HG03342 (cell line): ENCODE measurements at regions not wholly inside any gene's neighbourhood (a gene's known extent, or its start where the extent isn't known, plus 50 kb on each side); places are given as distances from the start of the nearest gene placed in this dataset.

Experiments used
- ATAC-seq: cut with Tn5 transposase; IDR thresholded peaks from one replicate; pipeline ENCODE4 v1.9.1; 2021; ENCODE audit warnings: mild to moderate bottlenecking, moderate library complexity; ENCODE audit not compliant: unreplicated experiment

DNA sequence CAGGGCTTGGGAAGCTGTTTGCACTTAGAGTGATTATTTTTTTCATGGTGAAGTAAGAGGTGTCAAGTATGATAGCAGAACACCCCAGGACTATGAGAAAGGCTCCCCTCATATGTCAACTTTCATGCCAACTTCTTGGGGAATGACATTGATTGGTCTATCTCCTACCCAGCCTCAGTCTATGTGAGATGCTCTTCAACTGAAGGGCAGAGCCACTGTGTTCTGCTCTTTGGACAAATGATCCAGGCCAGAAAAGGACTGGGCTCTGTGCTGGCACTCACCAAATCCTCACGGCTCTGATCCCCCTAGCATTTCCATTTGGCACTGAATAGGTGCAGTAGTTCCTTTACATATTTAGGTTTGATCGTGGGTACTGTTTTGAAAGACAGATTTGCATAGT lies 151.1 kb downstream of the DMRT2 start:
- no peak for ATAC-seq

DNA sequence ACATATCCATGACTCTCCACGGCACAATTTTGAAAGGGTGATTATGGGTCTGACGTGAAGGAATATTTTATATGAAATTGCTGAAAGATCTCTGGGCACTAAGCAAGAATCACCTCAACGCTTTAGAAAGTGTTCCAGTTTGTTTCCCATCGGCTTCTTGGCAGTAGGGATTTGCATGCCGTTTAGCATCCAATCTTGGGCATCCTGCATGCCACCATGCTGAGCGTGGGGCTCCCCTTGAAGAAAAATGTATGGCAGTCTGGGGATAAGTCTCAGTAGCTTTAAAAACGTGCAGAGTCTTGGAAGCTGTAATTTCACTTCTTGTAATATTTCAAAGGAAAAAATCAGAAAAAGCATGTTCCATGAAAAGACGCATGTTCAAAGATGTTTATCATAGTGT lies 151.7 kb downstream of the DMRT2 start:
- no peak for ATAC-seq

DNA sequence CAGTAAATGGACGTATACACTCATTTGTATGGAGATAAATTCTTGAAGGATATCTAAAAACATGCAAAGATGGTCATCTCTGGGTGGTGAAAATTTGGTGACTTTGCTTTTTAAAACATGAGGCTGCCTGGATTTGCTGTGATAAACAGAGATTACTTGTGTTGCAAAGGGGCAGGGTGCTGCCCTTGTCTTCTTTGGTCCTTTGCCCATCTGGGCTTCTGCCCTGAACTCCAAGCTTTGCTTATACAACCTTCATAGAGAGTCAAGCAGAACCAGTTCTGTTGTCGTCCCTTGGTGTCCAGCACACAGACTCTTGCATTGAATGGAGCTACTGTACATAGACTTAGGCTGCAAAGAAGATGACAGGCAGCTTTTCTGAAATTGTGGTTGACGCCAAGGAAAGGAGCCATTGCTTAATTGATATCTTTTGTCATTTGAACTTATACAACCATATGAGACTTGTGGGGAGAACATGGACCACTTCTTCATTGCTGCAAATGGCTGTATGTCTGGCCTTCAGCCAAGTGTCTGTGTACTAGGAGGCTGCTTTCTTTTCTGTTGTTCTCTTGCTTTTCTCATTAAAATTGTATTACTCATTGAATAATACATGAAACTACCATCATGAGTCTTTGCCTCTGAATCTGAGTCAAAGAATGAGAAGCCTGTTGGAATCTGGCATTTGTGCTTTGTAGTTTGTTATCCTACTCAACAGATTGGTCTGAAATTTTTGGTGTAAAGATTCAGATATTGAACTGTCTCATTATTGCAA lies 152.5 kb downstream of the DMRT2 start:
- ATAC-seq = no peak

DNA sequence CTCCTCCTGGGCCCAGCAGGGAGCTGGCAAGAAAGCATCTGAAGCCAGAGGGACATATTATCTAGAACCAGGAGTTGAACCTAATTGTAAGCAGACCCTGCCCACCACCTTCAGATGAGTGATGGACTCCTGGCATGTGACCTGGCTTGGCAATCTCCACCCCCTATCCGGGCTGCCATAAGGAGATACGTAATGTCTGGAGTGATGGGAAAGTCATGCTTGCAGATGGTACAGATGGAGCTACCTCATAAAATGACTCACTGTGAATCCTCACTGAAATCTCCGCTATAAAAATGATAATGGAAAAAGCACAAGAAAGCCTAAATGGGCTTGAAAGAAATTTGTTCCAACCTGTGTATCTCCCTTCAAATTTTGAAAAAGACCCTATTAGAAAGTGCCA lies 157.5 kb downstream of the DMRT2 start:
- ATAC-seq = no peak

DNA sequence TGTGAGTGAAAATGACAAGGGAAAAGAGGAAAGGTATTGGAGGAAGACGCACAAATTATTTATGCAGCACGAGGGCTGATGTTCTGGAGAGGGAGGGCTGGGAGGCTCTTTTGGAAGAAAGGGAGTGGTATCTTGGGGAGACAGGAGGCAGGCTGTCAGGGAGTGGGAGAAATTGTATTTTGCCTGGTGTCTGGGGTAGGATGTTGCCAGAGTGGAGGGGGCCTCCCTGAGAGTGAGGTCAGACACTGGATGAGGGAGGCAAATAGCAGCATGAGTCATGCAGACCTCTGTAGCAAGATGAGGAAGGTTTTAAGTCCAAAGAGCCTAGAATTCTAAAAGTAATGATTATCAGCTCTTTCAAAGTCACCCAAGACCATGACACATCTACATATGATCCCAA lies 158.0 kb downstream of the DMRT2 start:
- ATAC-seq = no peak

GRCh38 chr9:1210954-1211353 lies 160.8 kb downstream of the DMRT2 start:
- ATAC-seq = no peak

GRCh38 chr9:1216532-1216931 lies 166.4 kb downstream of the DMRT2 start:
- ATAC-seq = no peak

DNA sequence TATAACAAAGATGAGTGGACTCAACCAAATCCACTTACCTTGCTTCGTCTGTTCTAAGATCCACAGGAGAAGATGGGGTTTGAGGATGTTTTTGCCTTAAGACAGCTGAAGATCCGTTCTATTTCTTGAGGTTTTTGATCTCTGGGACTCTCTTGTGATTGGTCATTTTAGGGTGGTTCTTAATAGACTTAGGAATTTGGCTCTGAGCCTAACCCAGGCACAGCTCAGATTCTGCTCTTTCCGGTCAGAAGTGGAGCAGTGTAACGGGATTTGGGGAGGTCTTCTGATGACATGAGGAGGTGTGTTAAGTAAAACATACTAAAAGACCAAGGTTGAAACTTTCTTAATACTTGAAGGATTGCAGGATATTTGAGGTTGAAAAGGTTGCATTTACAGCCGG lies 166.9 kb downstream of the DMRT2 start:
- ATAC-seq = no peak

DNA sequence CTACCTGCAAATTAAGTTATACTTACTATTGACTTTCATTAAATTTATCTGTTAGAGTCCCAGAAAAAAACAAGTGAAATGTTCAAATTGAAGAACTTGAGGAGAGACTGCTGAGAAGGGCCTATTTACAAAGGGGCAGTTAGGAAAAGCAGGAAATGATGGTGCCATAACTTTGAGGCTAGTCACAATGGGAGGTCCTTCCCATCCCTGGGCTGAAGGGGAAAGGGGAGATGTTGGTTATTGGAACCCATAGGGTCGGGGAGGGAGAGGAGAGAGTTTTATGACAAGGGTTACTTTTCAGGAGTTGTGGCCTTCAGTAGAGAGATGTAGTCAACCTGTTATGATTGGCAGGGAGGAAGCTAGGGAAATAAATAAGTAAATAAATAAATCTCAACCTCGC lies 169.1 kb downstream of the DMRT2 start:
- no peak for ATAC-seq

GRCh38 chr9:1221298-1221697 lies 171.1 kb downstream of the DMRT2 start:
- no peak for ATAC-seq

DNA sequence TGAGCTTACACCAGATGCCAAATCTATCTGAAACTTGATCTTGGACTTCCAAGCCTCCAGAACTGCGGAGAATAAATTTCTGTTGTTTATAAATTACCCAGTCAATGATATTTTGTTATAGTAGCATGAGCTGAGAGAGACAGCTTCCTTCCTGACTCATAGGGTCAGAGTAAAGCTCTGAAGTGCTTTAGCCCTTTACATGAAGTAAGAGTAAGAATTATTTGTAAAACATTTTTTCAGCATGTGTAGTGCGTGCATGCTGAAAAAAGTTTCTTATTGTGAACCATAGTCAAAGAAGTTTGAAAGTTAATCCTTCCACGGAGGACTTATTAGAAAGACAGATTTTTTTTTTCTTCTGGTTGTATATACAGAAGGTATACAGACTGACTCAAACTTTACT lies 172.4 kb downstream of the DMRT2 start:
- ATAC-seq = no peak

GRCh38 chr9:1231998-1232919 lies 182.1 kb downstream of the DMRT2 start:
- ATAC-seq = peak; percentile 82

- ATAC-seq = no peak
These were observed 183.4 kb downstream of the DMRT2 start for GRCh38 chr9:1233568-1233967.

DNA sequence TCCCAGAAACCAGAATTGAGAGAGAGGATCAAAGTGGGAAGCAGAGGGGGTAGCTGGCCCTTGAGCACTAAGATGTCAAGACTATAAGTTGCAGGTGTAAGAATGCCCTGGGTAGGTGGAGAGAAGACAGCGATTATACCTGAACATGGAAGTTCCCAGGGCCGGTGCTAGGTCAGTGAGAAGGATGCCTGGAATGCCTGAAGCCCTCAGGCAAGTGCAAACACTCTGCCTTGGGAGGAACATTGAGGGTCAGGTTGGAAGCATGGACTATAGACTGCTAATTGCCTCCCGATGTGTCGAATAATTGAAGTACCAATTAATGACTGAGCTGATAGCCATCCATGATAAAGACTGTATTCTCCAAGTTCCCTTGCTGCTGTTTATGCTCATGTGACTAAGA lies 185.5 kb downstream of the DMRT2 start:
- no peak for ATAC-seq

DNA sequence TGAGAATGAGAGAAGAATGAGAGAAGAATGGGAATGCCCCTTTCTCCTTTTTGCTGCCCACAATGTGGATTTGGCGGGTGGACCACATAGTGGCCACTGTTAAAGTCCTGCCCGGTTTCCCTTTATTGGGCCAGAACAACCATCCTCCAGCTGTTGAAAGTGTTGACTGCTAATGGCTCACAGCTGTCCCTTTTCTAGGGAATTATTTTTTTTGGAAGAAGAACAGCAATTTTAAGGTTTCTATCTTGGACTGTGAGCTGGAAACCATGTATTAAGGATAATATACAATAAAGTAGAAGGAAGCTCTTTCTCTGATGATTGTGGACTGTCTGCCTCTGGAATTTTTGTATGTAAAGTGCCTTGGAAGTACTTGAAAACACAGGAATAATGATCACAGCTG lies 185.9 kb downstream of the DMRT2 start:
- ATAC-seq = no peak

- no peak for ATAC-seq
These were observed 188.2 kb downstream of the DMRT2 start for GRCh38 chr9:1238407-1238806.

DNA sequence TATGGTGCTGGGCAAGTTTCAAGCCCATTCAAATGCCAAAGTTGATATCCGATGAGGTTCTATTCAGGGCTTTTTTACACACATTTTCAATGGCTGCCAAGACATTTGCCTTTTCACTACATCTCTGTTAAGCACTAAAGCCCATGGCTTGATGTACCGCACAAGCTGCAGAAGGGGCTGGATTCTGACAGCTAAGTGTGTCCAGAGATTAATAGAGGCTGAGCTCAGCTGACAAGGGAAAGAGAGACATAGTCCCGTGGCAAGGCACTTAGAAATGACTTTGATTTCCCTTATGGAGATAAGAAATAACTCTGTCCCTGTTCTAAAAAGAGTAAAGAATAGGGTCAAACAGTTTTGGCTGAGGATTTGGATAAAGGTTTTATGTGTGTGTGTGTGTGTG lies 198.6 kb downstream of the DMRT2 start:
- ATAC-seq = no peak

DNA sequence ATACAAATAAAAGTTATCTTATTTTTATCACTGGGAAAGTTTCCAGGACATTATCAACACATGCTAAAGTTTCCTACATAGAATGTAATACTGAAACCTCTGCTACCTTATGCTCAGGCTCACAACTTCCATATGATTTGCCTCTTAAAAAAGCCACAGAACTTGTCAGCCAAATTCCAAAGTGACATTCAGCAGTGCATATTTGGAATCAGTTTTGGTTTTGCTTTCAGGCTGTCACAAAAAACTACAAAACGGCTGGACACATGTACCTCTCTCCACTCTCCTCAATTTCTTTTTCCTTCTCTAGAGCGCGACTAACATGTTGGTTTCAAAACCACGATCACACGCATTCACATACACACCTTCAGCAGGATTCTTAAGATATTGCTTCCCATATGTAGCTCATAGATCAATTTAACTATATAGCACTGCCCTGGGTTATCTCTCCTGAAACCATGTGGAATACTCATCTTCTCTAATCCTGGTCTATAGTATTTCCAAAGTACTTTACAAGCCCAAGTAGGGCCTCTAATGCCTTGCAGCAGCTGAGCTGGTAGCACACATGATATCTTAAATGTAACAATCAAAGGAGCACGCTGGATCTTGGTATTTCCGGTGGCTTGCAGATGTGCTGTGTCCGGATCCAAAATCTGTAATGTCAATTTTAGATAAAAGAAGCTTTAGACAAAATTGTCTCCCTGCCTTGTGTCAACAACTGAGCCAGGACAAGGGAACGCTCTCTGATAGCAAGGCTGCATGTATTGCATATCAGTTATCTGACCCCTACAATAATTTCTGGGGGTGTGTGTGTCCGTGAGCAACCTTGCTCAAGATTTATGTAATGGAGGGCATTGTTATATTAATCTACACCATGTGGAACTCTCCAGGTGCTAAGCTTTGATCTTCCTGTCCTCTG lies 203.2 kb downstream of the DMRT2 start:
- no peak for ATAC-seq

GRCh38 chr9:1254071-1254470 lies 203.9 kb downstream of the DMRT2 start:
- ATAC-seq = no peak

DNA sequence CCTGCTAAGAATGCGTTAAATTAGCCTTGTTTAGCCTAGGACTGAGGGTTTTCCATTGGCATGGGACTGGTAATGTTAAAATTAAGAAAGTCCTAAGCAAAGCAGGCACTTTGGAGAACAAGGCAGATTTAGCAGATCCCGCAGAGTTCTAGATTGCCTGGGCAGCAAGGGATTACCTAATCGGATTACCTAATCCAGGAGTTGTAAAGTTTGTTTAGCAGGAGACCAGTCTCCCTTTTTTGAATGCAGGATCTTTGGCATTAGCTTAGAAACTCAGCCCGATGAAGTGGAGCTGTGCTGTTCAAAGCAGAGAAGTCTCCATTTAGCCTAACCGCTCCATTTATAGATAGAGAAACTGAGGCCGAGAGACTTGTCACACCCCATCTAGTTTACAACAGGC lies 206.0 kb downstream of the DMRT2 start:
- no peak for ATAC-seq

GRCh38 chr9:1261266-1261665 lies 211.1 kb downstream of the DMRT2 start:
- ATAC-seq = no peak
